NB4 (cell line): ENCODE measurements at regions not wholly inside any gene's neighbourhood (a gene's known extent, or its start where the extent isn't known, plus 50 kb on each side); places are given as distances from the start of the nearest gene placed in this dataset.
A peak's percentile ranks its signal among the peaks of the same experiment; 100 is the strongest.
"Not testable (repeated sequence)": the region's sequence is repeated elsewhere in the genome, so short reads cannot be mapped to it uniquely, and the experiment has no call there.

ENCODE experiments used
- DNase-seq: peaks from one replicate; pipeline ENCODE4 v3.0.0; 2010; ENCODE audit warnings: low read depth
- H3K4me3 ChIP-seq: one replicate; pipeline ENCODE4 v1.5.1; 2011; ENCODE audit warnings: mild to moderate bottlenecking, low read depth, low read length, moderate library complexity
- MYC ChIP-seq: IDR thresholded peaks from 2 replicates; pipeline ENCODE4 v1.6.1; 2011; ENCODE audit warnings: low read depth, low read length
- POLR2A ChIP-seq: IDR thresholded peaks from 2 replicates; pipeline ENCODE4 v1.6.1; 2011; ENCODE audit warnings: mild to moderate bottlenecking; ENCODE audit not compliant: insufficient read length; ENCODE audit errors: extremely low read depth
- TF ChIP-seq, protein P1 (sequence below): IDR thresholded peaks from 2 replicates; pipeline ENCODE4 v1.6.1; 2011; ENCODE audit warnings: low read depth, low read length
- TF ChIP-seq, protein P2 (sequence below): IDR thresholded peaks from one replicate; pipeline ENCODE4 v1.5.1; 2012; ENCODE audit warnings: low read depth, low read length

DNA sequence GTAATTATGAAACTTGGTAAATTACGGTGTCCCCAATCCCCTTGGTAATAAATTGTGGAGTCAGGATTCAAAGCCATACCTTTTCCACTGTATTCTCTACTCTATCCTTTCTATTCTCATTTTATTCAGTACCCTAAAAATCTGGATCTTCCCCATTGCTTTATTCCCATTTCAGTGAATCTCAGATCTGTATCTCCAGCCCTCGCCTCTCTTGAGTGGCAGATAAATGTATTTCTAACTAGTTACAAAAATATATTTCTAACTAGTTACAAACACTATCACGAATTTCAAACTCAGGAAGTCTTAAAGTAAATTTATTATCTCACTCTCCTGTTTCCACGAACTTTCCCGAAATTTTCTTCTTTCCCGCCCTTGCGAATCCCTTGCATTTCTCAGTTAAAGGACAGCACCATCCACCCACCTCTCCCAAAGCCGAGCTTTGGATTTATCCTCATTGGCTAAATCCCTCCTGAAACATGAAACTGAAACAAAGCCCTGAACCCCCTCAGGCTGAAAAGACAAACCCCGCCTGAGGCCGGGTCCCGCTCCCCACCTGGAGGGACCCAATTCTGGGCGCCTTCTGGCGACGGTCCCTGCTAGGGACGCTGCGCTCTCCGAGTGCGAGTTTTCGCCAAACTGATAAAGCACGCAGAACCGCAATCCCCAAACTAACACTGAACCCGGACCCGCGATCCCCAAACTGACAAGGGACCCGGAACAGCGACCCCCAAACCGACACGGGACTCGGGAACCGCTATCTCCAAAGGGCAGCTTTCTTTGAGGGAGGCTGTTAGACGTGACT, 164.3 kb upstream of the PABPC3 start:
- no peak for DNase-seq
- H3K4me3 ChIP-seq, result no peak overlapping the region
- TF ChIP-seq, protein P1, sequence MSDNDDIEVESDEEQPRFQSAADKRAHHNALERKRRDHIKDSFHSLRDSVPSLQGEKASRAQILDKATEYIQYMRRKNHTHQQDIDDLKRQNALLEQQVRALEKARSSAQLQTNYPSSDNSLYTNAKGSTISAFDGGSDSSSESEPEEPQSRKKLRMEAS, result no peak
- TF ChIP-seq, protein P2, sequence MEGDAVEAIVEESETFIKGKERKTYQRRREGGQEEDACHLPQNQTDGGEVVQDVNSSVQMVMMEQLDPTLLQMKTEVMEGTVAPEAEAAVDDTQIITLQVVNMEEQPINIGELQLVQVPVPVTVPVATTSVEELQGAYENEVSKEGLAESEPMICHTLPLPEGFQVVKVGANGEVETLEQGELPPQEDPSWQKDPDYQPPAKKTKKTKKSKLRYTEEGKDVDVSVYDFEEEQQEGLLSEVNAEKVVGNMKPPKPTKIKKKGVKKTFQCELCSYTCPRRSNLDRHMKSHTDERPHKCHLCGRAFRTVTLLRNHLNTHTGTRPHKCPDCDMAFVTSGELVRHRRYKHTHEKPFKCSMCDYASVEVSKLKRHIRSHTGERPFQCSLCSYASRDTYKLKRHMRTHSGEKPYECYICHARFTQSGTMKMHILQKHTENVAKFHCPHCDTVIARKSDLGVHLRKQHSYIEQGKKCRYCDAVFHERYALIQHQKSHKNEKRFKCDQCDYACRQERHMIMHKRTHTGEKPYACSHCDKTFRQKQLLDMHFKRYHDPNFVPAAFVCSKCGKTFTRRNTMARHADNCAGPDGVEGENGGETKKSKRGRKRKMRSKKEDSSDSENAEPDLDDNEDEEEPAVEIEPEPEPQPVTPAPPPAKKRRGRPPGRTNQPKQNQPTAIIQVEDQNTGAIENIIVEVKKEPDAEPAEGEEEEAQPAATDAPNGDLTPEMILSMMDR, result no peak
- TF ChIP-seq POLR2A (no peak), MYC (no peak)

DNA sequence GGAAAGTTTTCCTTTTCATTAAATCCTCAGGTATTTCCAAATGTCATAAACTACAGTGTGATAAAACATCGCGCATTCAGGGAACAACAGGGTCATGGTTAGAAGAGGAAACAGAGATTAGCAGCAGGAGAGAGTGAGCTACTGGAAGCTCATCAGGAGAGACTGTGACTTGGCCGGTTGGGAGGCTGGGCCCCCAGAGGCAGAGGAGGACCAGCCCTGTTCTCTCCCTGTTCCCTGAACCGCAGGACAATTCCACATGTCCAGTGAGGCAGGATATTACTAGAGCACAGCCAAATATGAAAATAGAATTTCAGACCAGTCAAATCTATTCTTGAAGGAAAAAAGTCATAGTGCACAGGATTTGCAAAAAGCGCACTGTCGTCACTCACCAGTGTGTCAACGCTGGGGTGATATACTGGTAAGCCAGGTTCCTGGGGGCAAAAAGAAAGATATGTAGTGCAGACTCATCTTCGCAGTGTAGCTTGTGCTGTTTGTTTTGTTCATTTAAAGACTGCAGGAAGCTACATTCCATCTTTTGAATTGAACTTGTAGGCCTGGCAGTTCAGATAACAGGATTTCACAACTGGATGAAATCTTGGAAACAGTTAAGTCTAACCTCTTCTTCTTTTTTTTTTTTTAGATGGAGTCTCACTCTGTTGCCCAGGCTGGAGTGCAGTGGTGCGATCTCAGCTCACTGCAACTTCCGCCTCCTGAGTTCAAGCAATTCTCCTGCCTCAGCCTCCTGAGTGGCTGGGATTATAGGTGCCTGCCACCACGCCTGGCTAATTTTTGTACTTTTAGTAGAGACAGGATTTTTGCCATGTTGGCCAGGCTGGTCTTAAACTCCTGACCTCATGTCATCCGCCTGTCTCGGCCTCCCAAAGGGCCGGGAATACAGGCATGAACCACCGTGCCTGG, 162.6 kb upstream of the PABPC3 start:
- DNase-seq, result peak; percentile 65
- H3K4me3 ChIP-seq, result not testable (repeated sequence)

DNA sequence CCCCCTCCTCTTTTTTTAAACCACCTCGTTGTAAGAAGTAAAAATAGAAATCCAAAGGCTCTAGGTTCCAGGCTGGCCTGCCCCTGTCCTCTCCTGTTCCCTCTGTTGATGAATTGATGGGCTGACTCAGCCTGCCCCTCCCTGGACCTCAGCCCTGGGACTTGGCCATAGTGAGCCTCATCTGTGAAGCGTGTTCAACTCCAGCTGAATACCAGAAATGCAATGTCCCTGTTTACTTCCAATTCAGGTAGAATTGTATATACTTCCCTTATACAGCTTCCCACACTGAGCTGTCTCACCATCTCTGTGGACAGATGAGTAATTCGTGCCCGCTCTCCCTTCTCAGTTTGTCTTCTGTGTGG, 161.9 kb upstream of the PABPC3 start:
- not testable (repeated sequence) for H3K4me3 ChIP-seq, DNase-seq

DNA sequence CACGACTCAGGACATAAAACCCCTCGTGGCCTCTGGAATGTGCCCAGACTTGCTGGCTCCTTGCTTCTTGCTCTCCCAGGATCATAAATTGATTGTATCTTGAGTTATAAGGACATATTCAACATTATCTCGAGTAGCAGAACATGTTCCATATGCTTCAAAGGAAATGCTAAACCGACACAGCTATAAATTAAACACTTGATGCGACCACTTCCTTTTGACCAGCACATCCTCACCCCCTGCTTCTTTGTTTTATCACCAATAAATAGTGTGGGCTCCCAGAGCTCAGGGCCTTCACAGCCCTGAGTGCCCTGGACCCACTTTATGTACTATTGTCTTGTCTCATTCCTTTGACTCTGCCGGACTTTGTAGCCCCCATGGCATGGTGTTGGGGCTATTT, 157.0 kb upstream of the PABPC3 start:
- no peak overlapping the region for H3K4me3 ChIP-seq

DNA sequence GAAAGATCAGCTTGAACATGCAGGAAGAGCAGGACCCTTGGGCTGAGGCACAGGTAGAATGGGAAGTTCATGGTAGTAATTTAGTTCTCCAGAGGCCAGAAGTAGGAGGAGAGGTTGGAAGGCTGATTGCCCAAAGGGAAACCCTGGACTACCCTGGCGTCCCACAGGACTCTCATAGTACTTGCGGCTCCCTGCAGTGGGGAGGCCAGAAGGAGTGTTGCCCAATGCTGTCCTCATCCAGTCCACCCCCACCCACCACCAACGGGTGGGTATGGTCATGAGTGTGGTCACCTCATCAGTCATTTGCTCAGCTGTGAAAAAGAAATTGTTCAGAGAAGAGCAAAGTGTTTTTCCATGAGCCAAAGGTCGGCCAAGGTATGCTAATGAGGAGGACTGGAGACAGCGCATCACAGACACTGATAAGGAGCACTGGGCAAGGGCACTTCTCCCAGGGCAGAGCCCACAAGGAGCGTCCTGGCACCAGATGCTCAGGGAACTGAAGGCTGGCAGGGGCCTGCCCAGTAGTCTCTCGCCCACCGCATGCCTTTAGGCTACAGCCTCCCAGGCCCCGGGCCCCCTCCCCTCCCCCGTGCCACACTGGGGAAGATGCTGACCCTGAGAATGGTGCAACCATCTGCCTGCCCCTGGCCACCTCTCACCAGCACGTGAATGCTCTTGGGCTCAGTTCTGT, 154.8 kb upstream of the PABPC3 start:
- DNase-seq, H3K4me3 ChIP-seq: not testable (repeated sequence)

More for the DNA sequence above, 157.0 kb upstream of the PABPC3 start:
- DNase-seq, result no peak
- no peak for TF ChIP-seq MYC
- TF ChIP-seq, protein P1, result no peak
- no peak for TF ChIP-seq POLR2A
- TF ChIP-seq, protein P2, result no peak

DNA sequence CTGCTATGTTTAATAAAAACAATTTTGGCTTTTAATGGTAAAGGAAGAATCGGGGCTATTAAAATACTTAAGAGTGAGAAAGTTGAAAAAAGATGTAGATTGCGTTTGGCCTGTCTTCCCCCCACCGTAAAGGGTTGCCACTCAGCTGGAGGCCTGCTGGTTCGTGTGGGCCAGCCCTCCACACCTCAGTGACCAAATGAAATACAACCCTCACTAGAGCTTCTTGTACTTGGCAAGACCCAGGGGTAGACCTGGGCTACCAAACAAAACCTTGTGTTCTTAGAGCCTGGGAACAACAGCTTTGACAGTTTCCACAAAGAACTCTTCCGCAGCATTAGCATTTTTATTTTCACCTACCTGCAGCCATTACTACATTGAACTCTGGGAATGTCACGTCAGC, 152.8 kb upstream of the PABPC3 start:
- TF ChIP-seq MYC (no peak), POLR2A (no peak)
- TF ChIP-seq, protein P1, result no peak
- TF ChIP-seq, protein P2, result no peak
- DNase-seq, result no peak
- H3K4me3 ChIP-seq, result no peak overlapping the region

DNA sequence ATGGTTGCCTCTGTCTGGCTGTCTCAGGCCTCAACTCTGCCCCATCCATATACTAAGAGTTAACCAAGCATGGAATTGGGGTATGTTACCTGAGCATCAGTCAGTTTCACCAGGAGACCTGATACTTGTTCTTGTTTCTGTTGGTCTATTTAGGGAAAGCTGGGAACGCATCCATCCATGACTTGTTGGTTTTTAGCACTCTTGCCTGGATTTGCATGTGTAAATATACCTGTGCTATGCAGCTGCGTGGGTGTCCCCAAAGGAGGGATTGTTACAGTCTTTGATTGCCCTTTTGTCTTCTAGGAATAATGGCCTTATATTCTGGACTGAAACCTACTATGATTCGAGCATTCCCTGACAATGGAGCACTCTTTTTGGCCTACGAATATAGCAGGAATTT, 151.9 kb upstream of the PABPC3 start:
- DNase-seq, H3K4me3 ChIP-seq: not testable (repeated sequence)

DNA sequence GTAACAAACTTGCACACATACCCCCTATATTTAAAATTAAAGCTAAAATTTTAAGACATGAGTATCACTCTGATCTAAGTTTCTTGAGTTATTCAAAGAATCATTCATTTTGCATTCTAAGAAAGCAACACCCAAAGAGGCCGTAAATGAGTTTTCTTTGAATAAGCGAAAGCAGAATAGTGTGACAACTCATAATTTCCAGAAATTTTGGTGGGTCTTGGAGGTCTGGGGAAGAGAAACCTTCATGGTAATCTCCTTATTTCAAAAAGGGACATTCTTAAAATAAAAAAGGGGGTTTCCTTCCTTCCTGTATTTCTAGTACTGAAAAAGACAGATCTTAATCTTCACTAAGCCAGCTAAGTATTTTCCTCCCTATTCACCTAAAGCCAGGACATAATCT, 147.0 kb upstream of the PABPC3 start:
- not testable (repeated sequence) for DNase-seq, H3K4me3 ChIP-seq

DNA sequence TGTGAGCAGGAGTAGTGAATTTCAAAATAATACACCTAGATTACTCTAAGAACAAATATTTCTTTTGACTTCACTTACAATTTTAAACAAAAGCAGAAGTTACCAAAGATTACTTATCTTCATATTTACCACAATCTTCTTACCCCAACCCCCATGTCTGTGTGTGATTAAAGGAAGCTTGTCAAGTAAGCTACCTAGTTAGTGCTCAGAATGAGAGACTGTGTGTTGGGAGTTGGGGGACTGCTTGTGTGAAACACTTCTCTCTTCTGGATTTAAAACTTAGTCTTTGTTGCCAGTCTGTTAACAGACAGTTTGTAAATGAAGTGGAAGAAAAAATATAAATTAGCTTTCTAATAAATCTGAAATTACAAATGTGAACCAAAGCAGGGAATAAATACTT, 145.3 kb upstream of the PABPC3 start:
- DNase-seq, H3K4me3 ChIP-seq: not testable (repeated sequence)

DNA sequence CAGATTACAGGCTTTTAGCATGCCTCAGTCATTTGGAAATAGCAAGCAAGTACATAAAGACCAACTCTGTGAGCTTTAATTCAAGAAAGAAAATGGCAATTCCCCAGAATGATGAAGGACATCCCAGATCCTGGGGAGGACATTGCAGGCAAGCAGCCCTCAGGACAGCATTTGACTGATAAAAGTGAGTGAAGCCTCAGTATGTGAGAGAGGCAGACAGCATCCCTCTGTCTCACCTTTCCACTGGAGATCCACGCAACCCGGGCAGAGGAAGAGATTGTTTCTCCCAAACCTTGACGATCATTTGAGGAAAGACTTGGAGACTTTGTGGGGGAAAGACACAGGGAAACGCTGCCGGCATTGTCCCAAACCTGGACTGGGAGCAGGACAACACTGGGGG, 128.0 kb upstream of the PABPC3 start:
- H3K4me3 ChIP-seq, DNase-seq: not testable (repeated sequence)
